ENCODE measurements at regions not wholly inside any gene's neighbourhood (a gene's known extent, or its start where the extent isn't known, plus 50 kb on each side); places are given as distances from the start of the nearest gene placed in this dataset.

GRCh38 chr18:38221476-38222100 is 656.0 kb upstream of the CELF4 start:
- TF ChIP-seq EZH2 (IDR thresholded peaks at IDR 0.05) (no peak), CTCF (IDR thresholded peaks at IDR 0.05) (no peak)
